ENCODE measurements at regions not wholly inside any gene's neighbourhood (a gene's known extent, or its start where the extent isn't known, plus 50 kb on each side); places are given as distances from the start of the nearest gene placed in this dataset.

DNA sequence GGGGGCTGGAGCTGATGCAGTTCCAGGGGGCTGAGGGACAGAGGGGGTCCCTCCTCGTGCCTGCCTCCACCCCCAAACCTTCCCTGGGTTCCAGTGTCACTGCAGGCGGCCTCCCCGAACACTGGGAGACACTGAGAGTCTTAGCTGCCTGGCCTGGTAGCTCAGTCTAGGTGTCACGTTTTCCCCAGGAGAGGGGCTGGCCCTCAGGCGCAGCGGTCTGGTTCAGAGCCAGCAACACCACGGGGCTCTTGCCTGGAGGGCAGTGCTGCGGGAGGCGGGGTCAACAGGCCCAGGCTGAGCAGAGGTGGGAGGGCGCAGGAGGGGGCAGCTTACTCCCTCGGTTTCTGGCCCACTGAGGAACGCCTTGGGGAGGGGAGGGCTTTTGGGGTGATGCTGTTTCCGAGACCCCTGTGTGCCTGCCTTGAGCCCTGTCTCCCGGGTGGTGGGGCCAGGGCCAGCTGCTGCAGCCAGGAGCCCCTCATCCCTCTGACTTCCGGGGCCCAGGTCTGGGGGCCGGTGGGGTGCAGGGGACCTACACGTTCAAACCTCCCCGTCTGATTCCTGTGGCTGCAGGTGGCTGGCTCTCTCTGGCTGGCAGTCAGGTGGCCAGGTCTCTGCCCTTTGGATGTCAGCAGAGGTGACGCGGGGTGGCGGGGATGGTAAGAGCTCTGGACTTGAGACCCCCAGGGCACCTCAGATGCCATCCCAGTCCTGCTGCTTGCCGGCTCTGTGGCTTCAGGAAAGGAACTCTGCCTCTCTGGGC is 89.3 kb upstream of the GSE1 start (continued):
- TF ChIP-seq, protein P1, sequence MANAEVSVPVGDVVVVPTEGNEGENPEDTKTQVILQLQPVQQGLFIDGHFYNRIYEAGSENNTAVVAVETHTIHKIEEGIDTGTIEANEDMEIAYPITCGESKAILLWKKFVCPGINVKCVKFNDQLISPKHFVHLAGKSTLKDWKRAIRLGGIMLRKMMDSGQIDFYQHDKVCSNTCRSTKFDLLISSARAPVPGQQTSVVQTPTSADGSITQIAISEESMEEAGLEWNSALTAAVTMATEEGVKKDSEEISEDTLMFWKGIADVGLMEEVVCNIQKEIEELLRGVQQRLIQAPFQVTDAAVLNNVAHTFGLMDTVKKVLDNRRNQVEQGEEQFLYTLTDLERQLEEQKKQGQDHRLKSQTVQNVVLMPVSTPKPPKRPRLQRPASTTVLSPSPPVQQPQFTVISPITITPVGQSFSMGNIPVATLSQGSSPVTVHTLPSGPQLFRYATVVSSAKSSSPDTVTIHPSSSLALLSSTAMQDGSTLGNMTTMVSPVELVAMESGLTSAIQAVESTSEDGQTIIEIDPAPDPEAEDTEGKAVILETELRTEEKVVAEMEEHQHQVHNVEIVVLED (CRISPR knock-in tag; IDR thresholded peaks at IDR 0.05; ENCODE audit: borderline replicate concordance), result no peak; the same call in 1 of the 2 replicates
- TF ChIP-seq RAD51 (IDR thresholded peaks at IDR 0.05; ENCODE audit: borderline replicate concordance) (no peak), ARNT2 (CRISPR knock-in tag; IDR thresholded peaks at IDR 0.05; ENCODE audit: low read depth) (peak; percentile 72; the same call in 1 of the 2 replicates), ZNF780A (CRISPR knock-in tag; IDR thresholded peaks at IDR 0.05) (no peak), TARDBP (CRISPR knock-in tag; IDR thresholded peaks at IDR 0.05) (no peak; the same call in 1 of the 2 replicates), NFIC (IDR thresholded peaks at IDR 0.05; ENCODE audit: low read length) (no peak), DNMT3B (CRISPR knock-in tag; conservative IDR thresholded peaks at IDR 0.05) (no peak), ZNF260 (CRISPR knock-in tag; IDR thresholded peaks at IDR 0.05; ENCODE audit: borderline replicate concordance, low read depth) (no peak), TOE1 (CRISPR knock-in tag; IDR thresholded peaks at IDR 0.05) (no peak; the same call in 1 of the 2 replicates), ZNF253 (CRISPR knock-in tag; IDR thresholded peaks at IDR 0.05; ENCODE audit: borderline replicate concordance) (no peak), ZBTB7A (CRISPR knock-in tag; IDR thresholded peaks at IDR 0.05) (peak; percentile 87), TEAD2 (CRISPR knock-in tag; IDR thresholded peaks at IDR 0.05) (no peak), FOXM1 (CRISPR knock-in tag; IDR thresholded peaks at IDR 0.05) (no peak), ATF7 (IDR thresholded peaks at IDR 0.05) (no peak), ATF7 (CRISPR knock-in tag; IDR thresholded peaks at IDR 0.05) (no peak; the same call in 1 of the 2 replicates), ZNF615 (CRISPR knock-in tag; IDR thresholded peaks at IDR 0.05; ENCODE audit: borderline replicate concordance) (no peak), KMT2B (CRISPR knock-in tag; IDR thresholded peaks at IDR 0.05) (no peak), GABPA (IDR thresholded peaks at IDR 0.05; ENCODE audit: low read depth, low read length) (no peak), GABPA (CRISPR knock-in tag; IDR thresholded peaks at IDR 0.05; ENCODE audit: low read depth) (no peak)
- TF ChIP-seq, protein P2, sequence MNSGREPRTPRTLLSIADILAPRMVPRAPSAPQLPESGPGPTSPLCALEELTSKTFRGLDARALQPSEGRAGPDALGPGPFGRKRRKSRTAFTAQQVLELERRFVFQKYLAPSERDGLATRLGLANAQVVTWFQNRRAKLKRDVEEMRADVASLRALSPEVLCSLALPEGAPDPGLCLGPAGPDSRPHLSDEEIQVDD (CRISPR knock-in tag; IDR thresholded peaks at IDR 0.05; ENCODE audit: borderline replicate concordance), result no peak; the same call in 1 of the 2 replicates
- TF ChIP-seq, protein P3, sequence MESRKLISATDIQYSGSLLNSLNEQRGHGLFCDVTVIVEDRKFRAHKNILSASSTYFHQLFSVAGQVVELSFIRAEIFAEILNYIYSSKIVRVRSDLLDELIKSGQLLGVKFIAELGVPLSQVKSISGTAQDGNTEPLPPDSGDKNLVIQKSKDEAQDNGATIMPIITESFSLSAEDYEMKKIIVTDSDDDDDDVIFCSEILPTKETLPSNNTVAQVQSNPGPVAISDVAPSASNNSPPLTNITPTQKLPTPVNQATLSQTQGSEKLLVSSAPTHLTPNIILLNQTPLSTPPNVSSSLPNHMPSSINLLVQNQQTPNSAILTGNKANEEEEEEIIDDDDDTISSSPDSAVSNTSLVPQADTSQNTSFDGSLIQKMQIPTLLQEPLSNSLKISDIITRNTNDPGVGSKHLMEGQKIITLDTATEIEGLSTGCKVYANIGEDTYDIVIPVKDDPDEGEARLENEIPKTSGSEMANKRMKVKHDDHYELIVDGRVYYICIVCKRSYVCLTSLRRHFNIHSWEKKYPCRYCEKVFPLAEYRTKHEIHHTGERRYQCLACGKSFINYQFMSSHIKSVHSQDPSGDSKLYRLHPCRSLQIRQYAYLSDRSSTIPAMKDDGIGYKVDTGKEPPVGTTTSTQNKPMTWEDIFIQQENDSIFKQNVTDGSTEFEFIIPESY (CRISPR knock-in tag; IDR thresholded peaks at IDR 0.05), result no peak
- TF ChIP-seq, protein P4, sequence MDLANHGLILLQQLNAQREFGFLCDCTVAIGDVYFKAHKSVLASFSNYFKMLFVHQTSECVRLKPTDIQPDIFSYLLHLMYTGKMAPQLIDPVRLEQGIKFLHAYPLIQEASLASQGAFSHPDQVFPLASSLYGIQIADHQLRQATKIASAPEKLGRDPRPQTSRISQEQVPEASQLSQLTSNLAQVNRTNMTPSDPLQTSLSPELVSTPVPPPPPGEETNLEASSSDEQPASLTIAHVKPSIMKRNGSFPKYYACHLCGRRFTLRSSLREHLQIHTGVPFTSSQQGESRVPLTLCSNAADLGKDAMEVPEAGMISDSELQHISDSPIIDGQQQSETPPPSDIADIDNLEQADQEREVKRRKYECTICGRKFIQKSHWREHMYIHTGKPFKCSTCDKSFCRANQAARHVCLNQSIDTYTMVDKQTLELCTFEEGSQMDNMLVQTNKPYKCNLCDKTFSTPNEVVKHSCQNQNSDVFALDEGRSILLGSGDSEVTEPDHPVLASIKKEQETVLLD (CRISPR knock-in tag; IDR thresholded peaks at IDR 0.05; ENCODE audit: low read depth), result no peak
- TF ChIP-seq, protein P5, sequence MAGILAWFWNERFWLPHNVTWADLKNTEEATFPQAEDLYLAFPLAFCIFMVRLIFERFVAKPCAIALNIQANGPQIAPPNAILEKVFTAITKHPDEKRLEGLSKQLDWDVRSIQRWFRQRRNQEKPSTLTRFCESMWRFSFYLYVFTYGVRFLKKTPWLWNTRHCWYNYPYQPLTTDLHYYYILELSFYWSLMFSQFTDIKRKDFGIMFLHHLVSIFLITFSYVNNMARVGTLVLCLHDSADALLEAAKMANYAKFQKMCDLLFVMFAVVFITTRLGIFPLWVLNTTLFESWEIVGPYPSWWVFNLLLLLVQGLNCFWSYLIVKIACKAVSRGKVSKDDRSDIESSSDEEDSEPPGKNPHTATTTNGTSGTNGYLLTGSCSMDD (CRISPR knock-in tag; IDR thresholded peaks at IDR 0.05), result no peak
